Activated CD4-positive, alpha-beta T cell treated with anti-CD3 and anti-CD28 coated beads, Interleukin-2, amount 50 U/mL, for 16 hours (primary cell): ENCODE measurements at regions not wholly inside any gene's neighbourhood (a gene's known extent, or its start where the extent isn't known, plus 50 kb on each side); places are given as distances from the start of the nearest gene placed in this dataset.

Experiments
- DNase-seq: peaks from one replicate; pipeline ENCODE4 v3.0.0-alpha.2; 2020

- peak; percentile 1 for DNase-seq
Observed at GRCh38 chr13:73417012-73417615, 358.3 kb downstream of the KLF5 start.

- DNase-seq: no peak
Observed at GRCh38 chr13:73416093-73416492, 357.3 kb downstream of the KLF5 start.

- no peak for DNase-seq
Observed at GRCh38 chr13:73413656-73414055, 354.9 kb downstream of the KLF5 start.

GRCh38 chr13:73412933-73413332 lies 354.1 kb downstream of the KLF5 start:
- DNase-seq: no peak

GRCh38 chr13:73411067-73411809 lies 352.4 kb downstream of the KLF5 start:
- no peak for DNase-seq

GRCh38 chr13:73406454-73406853 lies 347.6 kb downstream of the KLF5 start:
- DNase-seq: no peak

GRCh38 chr13:73404581-73404980 lies 345.8 kb downstream of the KLF5 start:
- no peak for DNase-seq

- no peak for DNase-seq
Observed at GRCh38 chr13:73403355-73404120, 344.7 kb downstream of the KLF5 start.

- DNase-seq: no peak
Observed at GRCh38 chr13:73401769-73402168, 343.0 kb downstream of the KLF5 start.

GRCh38 chr13:73399347-73400216 lies 340.8 kb downstream of the KLF5 start:
- DNase-seq: no peak

- no peak for DNase-seq
Observed at GRCh38 chr13:73397496-73398305, 338.9 kb downstream of the KLF5 start.

GRCh38 chr13:73394066-73394465 lies 335.3 kb downstream of the KLF5 start:
- no peak for DNase-seq

GRCh38 chr13:73390100-73390499 lies 331.3 kb downstream of the KLF5 start:
- no peak for DNase-seq

GRCh38 chr13:73388586-73388985 lies 329.8 kb downstream of the KLF5 start:
- no peak for DNase-seq

GRCh38 chr13:73387318-73387717 lies 328.5 kb downstream of the KLF5 start:
- no peak for DNase-seq

- DNase-seq: no peak
Observed at GRCh38 chr13:73385848-73386247, 327.0 kb downstream of the KLF5 start.

- no peak for DNase-seq
Observed at GRCh38 chr13:73372666-73373627, 314.1 kb downstream of the KLF5 start.

GRCh38 chr13:73370066-73370465 lies 311.3 kb downstream of the KLF5 start:
- DNase-seq: no peak

GRCh38 chr13:73369095-73369494 lies 310.3 kb downstream of the KLF5 start:
- no peak for DNase-seq

GRCh38 chr13:73368608-73369007 lies 309.8 kb downstream of the KLF5 start:
- DNase-seq: no peak

- DNase-seq: no peak
Observed at GRCh38 chr13:73367886-73368285, 309.1 kb downstream of the KLF5 start.
